Colonic mucosa (tissue), 4 donors: ENCODE measurements at regions not wholly inside any gene's neighbourhood (a gene's known extent, or its start where the extent isn't known, plus 50 kb on each side); places are given as distances from the start of the nearest gene placed in this dataset.

Experiments
- DNase-seq: peaks from one replicate; pipeline ENCODE4 v3.0.0-alpha.2; 2020
- H3K27ac ChIP-seq: fragments of 200-600 bp; one replicate; pipeline ENCODE4 v1.8.0; 2021
- H3K27me3 ChIP-seq: fragments of 200-600 bp; one replicate; pipeline ENCODE4 v1.8.0; 2021
- H3K36me3 ChIP-seq: fragments of 200-600 bp; one replicate; pipeline ENCODE4 v1.8.0; 2021
- H3K4me1 ChIP-seq: fragments of 200-600 bp; one replicate; pipeline ENCODE4 v1.8.0; 2021; ENCODE audit warnings: mild to moderate bottlenecking
- H3K4me3 ChIP-seq: fragments of 200-600 bp; one replicate; pipeline ENCODE4 v1.8.0; 2021
- H3K9ac ChIP-seq, 2 donors: one replicate each; pipeline ENCODE4 v1.7.0; 2013; ENCODE audit warnings: control low read depth in 2 of 2, low read depth in 2 of 2, low read length in 2 of 2
- H3K9me3 ChIP-seq: fragments of 200-600 bp; one replicate; pipeline ENCODE4 v1.8.0; 2021
- CTCF ChIP-seq: fragments of 200-600 bp; IDR thresholded peaks from one replicate; pipeline ENCODE4 v1.8.0; 2022; ENCODE audit warnings: antibody characterized with exemption, mild to moderate bottlenecking
- intact Hi-C: fragments of 100-400 bp; cut with DNase I; formaldehyde crosslinking; loops from one replicate; pipeline ENCODE4 v1.14.1; 2022
- donor health status: healthy.
- donor health status: DM: no; HTN: no; CAD: no.
- donor health status: DM: no; HTN: no; CAD: no.

GRCh38 chr21:23718446-23719285 lies 1888.6 kb downstream of the MRPL39 start:
- no peak for DNase-seq
- intact Hi-C loops: no loop called here
- TF ChIP-seq CTCF: no peak
- Histone ChIP-seq H3K4me1 (no peaks in the 10 kb centered on the region), H3K27ac (no peak overlapping the region), H3K9ac (no peak overlapping the region), H3K9me3 (no peaks in the 10 kb centered on the region), H3K4me3 (no peak overlapping the region), H3K27me3 (no peaks in the 10 kb centered on the region), H3K36me3 (no peaks in the 10 kb centered on the region)

- H3K9me3 ChIP-seq: no peaks in the 10 kb centered on the region
- no peaks in the 10 kb centered on the region for H3K36me3 ChIP-seq
- no peak overlapping the region for H3K27ac ChIP-seq
- H3K9ac ChIP-seq: no peak overlapping the region
- intact Hi-C loops: no loop called here
- no peaks in the 10 kb centered on the region for H3K4me1 ChIP-seq
- DNase-seq: no peak
- TF ChIP-seq CTCF: no peak
- no peak overlapping the region for H3K4me3 ChIP-seq
- no peaks in the 10 kb centered on the region for H3K27me3 ChIP-seq
Observed at GRCh38 chr21:23712166-23712565, 1895.1 kb downstream of the MRPL39 start.

- intact Hi-C loops: no loop called here
Observed at GRCh38 chr21:23706431-23706830, 1900.8 kb downstream of the MRPL39 start.

GRCh38 chr21:23699402-23699801 lies 1907.9 kb downstream of the MRPL39 start:
- no peak for TF ChIP-seq CTCF
- no peak for DNase-seq
- Histone ChIP-seq H3K4me1 (no peaks in the 10 kb centered on the region), H3K4me3 (no peak overlapping the region), H3K9ac (no peak overlapping the region), H3K27me3 (no peaks in the 10 kb centered on the region), H3K36me3 (no peaks in the 10 kb centered on the region), H3K27ac (no peak overlapping the region), H3K9me3 (no peaks in the 10 kb centered on the region)
- intact Hi-C loops: no loop called here

More at GRCh38 chr21:23706431-23706830, 1900.8 kb downstream of the MRPL39 start:
- Histone ChIP-seq H3K27me3 (no peaks in the 10 kb centered on the region), H3K4me1 (no peaks in the 10 kb centered on the region), H3K36me3 (no peaks in the 10 kb centered on the region), H3K9ac (no peak overlapping the region), H3K27ac (no peak overlapping the region), H3K9me3 (no peaks in the 10 kb centered on the region), H3K4me3 (no peak overlapping the region)
- DNase-seq: no peak
- TF ChIP-seq CTCF: no peak

GRCh38 chr21:23698619-23699018 lies 1908.7 kb downstream of the MRPL39 start:
- TF ChIP-seq CTCF: no peak
- no peaks in the 10 kb centered on the region for H3K27me3 ChIP-seq
- no peaks in the 10 kb centered on the region for H3K4me1 ChIP-seq
- no peak overlapping the region for H3K27ac ChIP-seq
- no peak for DNase-seq
- no peak overlapping the region for H3K4me3 ChIP-seq
- H3K9me3 ChIP-seq: no peaks in the 10 kb centered on the region
- H3K36me3 ChIP-seq: no peaks in the 10 kb centered on the region
- intact Hi-C loops: no loop called here
- no peak overlapping the region for H3K9ac ChIP-seq
